Cortex of kidney (tissue), 1 donor: ENCODE measurements at regions not wholly inside any gene's neighbourhood (a gene's known extent, or its start where the extent isn't known, plus 50 kb on each side); places are given as distances from the start of the nearest gene placed in this dataset.

Source experiments
- DNase-seq: peaks from one replicate; lab custom pipeline; 2025; lab: John Stamatoyannopoulos, UW

DNA sequence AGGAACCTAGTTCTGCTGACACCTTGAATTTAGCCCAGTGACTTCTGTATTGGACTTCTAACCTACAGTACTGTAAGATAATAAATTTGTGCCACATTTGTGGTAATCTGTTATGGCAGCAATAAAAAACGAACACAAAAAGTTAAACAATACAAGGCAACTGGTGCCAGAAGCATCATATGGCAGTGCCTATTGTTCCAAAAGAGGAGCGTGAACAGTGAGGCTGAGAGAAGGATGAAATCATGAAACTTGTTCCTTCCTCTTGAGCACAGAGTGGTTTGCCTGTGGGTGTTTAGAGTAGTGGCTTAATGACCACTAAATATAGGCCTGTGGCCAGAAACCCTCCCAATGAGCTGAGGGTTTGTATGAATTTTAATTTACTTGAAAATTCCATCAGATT, 69.7 kb upstream of the PGRMC2 start:
- no peak for DNase-seq

GRCh38 chr4:128355305-128355704, 67.7 kb upstream of the PGRMC2 start:
- no peak for DNase-seq

GRCh38 chr4:128354205-128354821, 66.7 kb upstream of the PGRMC2 start:
- DNase-seq, result no peak

GRCh38 chr4:128353791-128354190, 66.2 kb upstream of the PGRMC2 start:
- DNase-seq, result no peak

DNA sequence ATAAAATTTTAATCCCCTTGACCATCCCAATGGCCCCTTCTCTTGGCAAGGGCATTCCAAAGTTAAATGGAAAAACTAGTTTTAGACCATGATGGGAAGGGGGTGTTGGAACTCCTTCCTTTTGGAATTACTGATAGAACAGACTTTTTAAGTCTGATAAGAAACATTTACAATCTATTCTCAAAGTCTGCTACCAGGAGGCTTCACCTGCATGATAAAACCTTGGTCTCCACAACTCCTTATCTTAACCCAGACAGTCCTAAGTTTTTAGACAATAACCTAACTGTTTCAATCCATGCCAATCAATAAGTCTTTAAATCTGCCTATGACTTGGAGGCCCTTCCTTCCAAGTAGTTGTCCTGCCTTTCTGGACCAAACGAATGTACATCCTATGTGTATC, 63.9 kb upstream of the PGRMC2 start:
- no peak for DNase-seq

GRCh38 chr4:128350449-128351045, 62.9 kb upstream of the PGRMC2 start:
- DNase-seq, result no peak

DNA sequence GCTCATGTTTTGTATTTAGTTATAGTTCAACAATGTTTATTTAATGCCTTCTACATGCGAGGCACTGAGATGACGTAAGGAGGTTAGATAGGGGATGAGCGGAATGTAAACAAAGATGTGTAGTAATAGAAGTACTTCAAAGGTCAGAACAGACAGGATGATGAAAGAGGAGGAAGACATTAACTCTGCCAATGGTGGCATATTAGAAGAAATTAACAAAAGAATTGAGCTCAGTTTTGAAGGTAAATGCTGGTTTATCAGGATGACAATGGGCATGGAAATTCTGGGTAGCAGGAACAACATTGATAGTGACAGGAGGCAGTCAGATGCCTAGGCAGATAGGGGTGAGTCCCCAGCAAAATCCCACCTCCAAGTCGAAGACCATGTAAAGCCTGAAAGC, 62.3 kb upstream of the PGRMC2 start:
- no peak for DNase-seq

GRCh38 chr4:128347930-128348660, 60.5 kb upstream of the PGRMC2 start:
- no peak for DNase-seq

GRCh38 chr4:128347175-128347868, 59.7 kb upstream of the PGRMC2 start:
- no peak for DNase-seq

GRCh38 chr4:128346054-128346716, 58.6 kb upstream of the PGRMC2 start:
- DNase-seq, result no peak

- DNase-seq, result no peak
Measured at GRCh38 chr4:128345650-128346049, 58.0 kb upstream of the PGRMC2 start.

GRCh38 chr4:128342762-128343161, 55.1 kb upstream of the PGRMC2 start:
- DNase-seq, result no peak

GRCh38 chr4:128341634-128342033, 54.0 kb upstream of the PGRMC2 start:
- DNase-seq, result no peak

DNA sequence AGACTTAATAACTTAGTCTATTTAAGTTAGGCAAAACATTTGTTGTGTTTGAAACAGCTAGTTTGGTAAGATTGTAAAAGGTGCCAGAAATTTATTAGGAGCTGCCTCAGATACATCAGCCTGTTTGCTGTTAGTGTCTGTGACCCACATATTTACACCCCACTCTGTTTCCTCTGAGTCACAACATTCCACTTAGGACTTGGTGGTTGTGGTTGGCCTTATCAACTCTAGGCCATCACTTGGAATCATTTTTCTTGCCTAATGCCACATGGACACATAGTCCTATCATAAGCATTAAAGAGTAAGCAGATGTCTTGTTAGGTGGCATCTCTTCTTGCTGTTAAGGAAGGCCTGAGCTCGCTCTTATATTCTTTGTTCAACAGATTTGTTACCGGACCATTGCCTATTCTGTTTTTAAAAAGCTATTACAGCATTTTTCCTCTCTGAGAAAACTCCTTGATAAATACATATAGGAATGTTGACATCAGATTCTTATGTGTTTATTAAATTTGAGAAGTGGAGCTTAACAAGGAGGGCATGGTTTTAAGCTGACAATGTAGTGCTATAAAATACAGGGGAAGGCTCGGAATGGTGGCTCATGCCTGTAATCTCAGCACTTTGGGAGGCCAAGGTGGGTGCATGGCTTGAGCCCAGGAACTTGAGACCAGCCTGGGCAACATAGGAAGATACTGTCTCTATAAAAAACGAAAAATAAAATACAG, 51.2 kb upstream of the PGRMC2 start:
- DNase-seq, result no peak

GRCh38 chr4:128337863-128338262, 50.2 kb upstream of the PGRMC2 start:
- DNase-seq, result no peak
